ENCODE measurements at regions not wholly inside any gene's neighbourhood (a gene's known extent, or its start where the extent isn't known, plus 50 kb on each side); places are given as distances from the start of the nearest gene placed in this dataset.

GRCh38 chr3:194279701-194280360 lies 71.3 kb downstream of the CPN2 start:
- DNase-seq: no peak

GRCh38 chr3:194280777-194281176 lies 70.4 kb downstream of the CPN2 start:
- DNase-seq: no peak

GRCh38 chr3:194281306-194281705 lies 69.8 kb downstream of the CPN2 start:
- DNase-seq: no peak

GRCh38 chr3:194281766-194282165 lies 69.4 kb downstream of the CPN2 start:
- no peak for DNase-seq

- no peak for DNase-seq
These were observed 68.5 kb downstream of the CPN2 start for GRCh38 chr3:194282436-194283122.

- no peak for DNase-seq
These were observed 67.7 kb downstream of the CPN2 start for GRCh38 chr3:194283221-194284006.

- no peak for DNase-seq
These were observed 66.8 kb downstream of the CPN2 start for GRCh38 chr3:194284351-194284750.

GRCh38 chr3:194285024-194285849 lies 65.9 kb downstream of the CPN2 start:
- no peak for DNase-seq

GRCh38 chr3:194285850-194286197 lies 65.3 kb downstream of the CPN2 start:
- DNase-seq: no peak

- DNase-seq: no peak
These were observed 64.6 kb downstream of the CPN2 start for GRCh38 chr3:194286375-194287146.

- no peak for DNase-seq
These were observed 63.8 kb downstream of the CPN2 start for GRCh38 chr3:194287374-194287773.

- no peak for DNase-seq
These were observed 63.0 kb downstream of the CPN2 start for GRCh38 chr3:194287977-194288706.
